ENCODE measurements at regions not wholly inside any gene's neighbourhood (a gene's known extent, or its start where the extent isn't known, plus 50 kb on each side); places are given as distances from the start of the nearest gene placed in this dataset.

DNA sequence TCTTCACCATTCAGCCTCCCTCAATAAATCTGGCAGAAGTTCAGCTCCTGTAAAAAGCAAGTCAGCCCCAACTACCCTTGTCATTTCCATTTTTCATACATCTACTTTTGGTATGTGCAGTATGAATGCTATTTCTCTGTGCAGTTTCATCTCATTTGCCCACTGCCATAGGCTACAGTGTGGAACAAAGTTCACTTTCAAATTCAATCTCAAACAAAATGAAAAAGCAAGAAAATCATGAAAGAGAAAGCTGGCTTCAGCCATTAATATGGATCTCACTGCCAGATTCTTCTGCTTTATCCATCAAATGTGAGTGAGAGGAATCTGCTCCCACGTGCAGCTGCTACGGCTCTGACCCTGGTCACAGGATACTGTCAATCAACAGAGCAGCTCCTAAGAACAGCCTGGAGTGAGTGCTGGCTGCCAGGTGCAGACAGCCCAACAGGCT lies 494.2 kb downstream of the ZNF608 start:
- DNase-seq (ENCODE audit: low spot score) (no peak), ATAC-seq (no peak)

DNA sequence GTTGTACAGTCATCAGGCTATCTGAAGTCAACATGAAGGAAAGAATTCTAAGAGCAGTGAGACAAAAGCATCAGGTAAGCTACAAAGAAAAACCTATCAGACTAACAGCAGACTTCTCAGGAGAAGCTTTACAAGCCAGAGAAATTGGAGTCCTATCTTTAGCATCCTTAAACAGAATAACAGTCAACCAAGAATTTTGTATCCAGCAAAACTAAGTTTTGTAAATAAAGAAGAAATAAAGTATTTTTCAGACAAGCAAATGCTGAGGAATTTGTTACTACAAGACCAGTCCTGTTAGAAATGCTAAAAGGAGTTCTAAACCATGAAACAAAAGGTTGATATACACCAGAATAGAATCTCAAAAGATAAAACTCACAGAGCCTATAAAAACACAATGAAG lies 501.2 kb downstream of the ZNF608 start:
- ATAC-seq = no peak

DNA sequence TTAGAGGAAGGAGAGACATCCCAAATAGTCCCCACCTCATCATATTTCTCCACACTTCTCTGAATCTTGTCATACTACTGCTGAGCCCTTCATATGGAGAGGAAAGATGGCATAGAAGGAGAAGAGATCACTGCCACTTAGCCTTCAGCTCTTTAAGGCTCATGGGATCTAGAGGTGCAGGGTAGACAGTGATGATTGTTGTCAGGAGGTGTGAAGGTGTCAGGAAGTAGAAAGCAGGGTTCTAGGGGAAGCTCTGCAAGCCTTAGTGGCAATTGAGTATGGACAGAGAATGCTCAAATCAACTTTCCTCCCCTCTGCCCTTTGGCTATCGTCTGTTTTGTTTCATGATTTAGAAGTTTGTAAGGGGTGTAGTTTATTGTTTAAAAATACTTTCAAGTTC lies 505.7 kb downstream of the ZNF608 start:
- DNase-seq (ENCODE audit: low spot score) = no peak

More for the DNA sequence above, 501.2 kb downstream of the ZNF608 start:
- no peak for DNase-seq (ENCODE audit: low spot score)

DNA sequence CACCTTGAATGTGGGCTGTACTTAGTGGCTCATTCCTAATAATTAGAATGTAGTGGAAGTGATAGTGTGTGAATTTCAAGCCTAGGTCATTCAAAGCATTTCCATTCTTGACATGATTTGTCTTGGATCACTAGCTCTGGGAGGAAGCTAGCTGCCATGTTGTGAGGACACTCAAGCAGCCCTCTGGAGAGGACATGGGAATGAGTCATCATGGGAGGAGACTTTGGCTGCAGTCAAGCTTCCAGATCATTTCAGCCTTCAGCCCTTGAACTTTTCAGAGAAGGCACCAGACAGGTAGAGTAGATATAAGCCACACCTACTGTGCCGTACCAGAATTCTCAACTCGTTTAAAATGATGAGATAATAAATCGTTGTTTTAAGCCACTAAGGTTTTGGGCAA lies 506.9 kb downstream of the ZNF608 start:
- DNase-seq (ENCODE audit: low spot score) (no peak), ATAC-seq (no peak)

More for the DNA sequence above, 505.7 kb downstream of the ZNF608 start:
- no peak for ATAC-seq

DNA sequence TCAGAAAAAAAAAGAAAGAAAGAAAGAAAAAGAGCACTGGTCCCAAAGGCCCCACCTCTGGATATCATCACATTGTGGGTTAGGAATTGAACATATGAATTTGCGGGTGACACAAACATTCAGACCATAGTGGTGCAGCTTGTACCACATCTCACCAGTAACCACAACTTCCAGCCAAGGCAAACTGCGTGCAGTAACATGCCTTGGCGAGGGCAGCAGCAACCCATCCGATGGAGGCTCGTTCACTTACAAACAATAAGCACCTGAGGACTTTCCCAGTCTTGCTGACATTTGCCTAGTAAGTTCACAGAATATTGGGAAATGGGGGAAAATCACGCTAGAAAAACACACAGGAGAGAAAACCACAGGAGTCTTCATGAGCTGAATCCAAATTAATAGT lies 508.1 kb downstream of the ZNF608 start:
- DNase-seq (ENCODE audit: low spot score) (no peak), ATAC-seq (no peak)

DNA sequence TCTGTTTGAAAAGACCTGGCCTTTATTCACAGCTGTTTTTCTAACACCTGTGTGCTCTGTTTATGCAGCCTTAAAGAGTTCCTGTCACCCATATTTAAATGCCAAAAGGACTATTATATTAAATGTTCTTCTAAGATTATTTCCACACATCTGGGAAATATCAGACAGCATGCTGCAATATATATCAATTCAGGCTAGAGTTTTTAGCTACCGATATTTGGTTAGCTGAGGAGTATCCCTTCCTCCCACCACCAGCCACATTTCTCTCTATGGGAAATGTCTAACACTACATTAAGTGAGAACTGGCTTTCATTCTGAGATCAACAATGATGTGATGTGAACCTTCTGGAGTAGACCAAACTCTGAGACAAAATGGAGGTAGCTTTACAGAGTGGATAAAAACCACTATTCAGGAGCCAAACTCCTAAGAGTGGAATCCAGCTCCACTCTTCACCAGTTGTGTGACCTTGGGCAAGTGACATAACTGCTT lies 509.2 kb downstream of the ZNF608 start:
- no peak for ATAC-seq
- no peak for DNase-seq (ENCODE audit: low spot score)

DNA sequence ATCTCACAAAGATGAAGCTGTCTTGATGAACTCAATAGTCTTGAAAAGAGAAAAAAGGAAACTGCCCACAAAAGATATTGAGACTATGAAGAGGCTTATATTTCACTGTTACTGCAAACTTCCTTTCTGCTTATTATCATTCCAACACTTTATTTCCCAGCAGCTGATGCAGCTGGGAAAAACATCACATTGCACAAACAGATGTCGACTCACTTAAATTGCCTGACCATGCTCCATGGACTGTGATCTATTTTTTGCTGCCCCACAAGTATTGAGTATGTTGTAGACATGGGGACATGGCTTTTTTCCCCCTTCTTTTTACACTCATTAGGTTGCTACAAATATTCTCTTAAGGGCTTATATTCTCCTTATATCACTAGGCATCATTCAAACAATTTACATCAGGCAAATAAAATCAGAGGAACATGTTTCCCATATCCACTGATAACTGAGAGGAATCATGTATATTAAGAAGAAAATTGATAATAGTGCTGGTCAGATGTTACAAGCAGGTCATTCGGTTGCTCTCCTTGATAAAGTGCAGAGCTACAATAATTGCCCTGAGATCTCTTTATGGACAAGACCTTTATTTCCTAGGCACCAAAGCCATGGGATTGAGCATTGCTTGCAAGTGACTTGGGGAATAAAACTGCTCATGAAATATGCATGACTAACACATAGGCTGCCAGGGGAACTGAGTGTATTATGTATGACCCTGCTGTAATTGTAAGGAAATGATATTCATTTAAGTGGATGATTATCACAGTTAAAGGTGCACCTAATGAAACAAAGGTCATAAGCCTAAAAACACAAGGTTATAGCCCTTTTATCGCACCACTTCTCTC lies 509.9 kb downstream of the ZNF608 start:
- no peak for ATAC-seq
- no peak for DNase-seq (ENCODE audit: low spot score)

DNA sequence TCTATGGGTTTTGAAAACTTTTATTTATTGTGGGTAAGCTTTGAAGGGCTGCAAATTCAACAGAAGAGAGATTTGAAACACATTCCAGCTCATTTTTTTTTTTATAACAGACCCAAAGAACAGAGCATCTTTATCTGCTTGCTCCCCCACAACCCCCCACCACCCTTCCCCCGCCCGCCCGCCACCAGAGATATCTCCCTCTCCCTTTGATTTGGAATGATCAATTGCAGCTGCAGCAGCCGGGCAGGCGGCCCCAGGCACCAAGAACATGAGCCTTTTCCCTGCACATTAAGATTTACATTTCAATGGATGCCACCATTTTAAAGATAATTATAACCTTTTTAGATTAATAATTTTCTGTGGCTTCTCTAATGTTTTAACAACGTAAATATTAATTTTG lies 510.9 kb downstream of the ZNF608 start:
- ATAC-seq = no peak
- DNase-seq (ENCODE audit: low spot score) = no peak

DNA sequence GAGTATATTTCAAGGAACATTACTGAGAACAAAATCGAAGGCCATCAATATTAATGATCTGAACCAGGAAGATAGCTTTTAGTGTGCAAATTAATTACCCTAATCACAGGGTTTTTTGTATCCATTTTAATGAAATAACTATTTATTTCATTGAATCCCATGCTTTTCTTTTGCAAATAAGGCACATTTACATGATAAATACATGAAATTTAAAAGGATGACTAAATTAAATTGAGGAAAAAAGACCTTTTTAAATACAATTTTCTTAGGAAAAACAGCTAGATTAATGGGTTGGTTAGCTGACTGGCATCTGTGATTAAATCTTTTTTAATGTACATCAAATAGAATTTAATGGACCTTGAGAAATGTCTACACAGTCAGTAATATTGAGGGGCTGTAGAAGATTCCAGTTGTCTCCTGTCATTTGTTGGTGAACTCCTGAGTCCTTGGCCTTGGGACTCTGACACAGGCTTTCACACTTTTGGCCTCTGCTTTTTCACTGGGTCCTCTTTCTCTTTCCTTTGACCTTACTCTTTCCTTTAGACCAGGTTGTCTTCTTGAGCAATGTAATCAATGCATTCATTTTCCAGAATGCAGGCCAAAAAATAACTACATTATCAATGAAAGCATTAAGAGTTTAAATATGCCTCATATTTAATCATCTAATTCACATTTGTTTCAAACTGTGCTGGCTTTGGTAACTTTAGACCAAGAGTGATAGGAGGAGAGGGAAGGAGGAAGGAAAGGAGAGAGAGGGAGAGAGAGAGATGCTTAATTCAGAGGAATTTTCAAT lies 511.5 kb downstream of the ZNF608 start:
- DNase-seq (ENCODE audit: low spot score) = no peak
- no peak for ATAC-seq

DNA sequence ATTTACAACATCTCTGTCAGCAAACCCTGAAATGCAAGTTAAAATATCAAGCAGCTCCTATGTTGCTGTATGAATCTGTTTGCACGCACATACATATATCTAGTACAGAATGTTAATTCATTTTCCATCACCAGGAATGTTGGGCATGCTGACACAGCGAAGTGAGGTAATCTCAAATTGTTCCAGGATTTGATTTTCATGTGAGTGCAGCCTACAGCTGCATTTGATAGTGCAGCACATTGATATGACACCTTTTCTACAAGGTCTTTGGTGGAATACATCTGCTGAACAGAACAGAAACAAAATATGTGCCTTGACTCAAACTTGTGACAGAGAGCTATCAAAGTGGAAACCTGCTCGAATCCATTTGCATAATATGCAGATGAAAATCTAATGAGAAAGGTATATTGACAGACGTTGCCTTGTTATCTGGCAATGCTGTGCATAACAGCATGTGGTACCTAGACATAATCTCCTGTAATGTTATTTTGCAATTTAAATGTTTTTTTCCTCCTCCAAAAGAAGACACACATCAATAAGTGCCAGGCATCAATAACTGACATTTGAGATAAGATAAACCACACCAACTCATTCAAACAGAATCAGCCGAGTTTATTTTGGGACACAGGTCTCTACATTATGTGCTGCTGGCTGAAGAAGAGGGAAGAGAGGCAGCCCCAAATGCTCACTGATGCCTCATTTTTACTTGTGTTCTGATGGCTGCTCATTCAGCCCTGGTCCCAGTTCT lies 512.2 kb downstream of the ZNF608 start:
- no peak for DNase-seq (ENCODE audit: low spot score)
- ATAC-seq = no peak

DNA sequence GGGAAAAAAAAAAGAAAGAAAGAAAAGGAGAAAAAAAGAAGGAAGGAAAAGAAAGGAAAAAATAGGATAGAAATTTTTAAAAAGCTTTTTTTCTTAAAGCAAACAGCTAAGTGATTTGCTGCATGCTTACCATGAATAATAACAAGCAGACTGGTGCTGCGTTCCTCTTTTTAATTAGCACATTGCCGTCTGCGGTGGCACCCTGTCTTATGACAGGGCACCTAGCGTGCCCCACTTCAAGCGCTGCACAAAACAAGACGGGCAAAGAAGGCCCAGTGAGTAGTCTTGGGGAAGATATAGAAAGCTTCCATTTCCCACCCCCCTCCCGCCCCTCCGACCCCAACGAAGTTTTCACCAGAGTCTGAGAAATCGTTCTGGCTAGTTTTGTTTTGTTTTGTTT lies 513.9 kb downstream of the ZNF608 start:
- ATAC-seq (no peak), DNase-seq (ENCODE audit: low spot score) (no peak)

DNA sequence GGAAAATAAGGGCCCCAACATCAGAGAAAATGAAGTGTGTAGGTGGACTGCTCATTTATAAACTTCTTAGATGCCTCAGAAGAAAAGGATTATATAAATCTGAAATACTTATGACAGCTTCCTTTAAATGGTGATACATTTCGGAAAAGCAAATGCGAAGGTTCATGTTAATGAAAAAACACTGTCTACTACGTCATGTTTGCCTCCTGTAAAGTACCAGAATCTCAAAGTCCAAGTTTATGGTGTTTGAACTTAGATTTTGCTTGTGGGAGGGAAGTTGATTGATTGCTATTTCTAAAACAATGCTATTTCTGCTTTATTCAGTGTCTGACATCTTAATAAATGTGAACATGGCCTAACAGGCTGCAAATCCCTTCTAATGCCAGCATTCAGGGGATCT lies 514.6 kb downstream of the ZNF608 start:
- ATAC-seq (no peak), DNase-seq (ENCODE audit: low spot score) (no peak)

DNA sequence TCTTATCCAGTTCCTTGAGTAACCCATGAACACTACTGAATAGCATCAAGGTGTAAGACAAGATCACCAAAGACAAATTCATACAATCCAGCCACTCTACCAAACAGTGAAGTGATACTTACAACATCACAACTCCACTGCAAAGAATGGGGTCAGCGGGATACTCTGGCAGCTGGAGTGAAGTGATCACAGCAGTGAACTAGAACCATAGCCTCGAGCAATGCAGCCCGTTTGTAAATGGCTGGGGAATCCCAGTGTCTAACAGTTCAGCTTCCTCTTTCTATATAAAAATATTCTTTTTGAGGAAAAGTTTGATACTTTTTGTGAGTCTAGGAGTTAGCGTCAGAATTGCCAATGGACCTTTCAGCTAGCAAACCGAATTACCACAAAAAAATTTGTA lies 515.2 kb downstream of the ZNF608 start:
- ATAC-seq (no peak), DNase-seq (ENCODE audit: low spot score) (no peak)

DNA sequence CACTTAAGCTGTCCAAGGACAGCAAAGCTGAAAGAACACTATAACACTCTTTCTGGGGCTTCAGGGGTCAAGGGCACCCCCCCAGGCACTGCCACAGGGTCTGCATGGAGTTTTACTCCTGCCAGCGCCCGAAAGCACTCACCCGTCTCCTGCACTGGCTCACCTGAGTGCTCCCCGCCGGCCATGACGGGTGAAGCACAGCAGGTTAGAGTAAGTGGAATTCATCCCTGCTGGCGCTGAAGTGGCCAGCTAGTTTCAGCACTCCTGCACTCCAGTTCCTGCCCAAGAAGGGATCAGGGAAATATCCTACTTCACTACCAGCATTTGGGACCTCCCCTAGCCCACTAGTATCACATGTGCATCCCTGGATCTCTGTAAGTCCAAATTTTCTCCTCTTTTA lies 516.0 kb downstream of the ZNF608 start:
- ATAC-seq = no peak

DNA sequence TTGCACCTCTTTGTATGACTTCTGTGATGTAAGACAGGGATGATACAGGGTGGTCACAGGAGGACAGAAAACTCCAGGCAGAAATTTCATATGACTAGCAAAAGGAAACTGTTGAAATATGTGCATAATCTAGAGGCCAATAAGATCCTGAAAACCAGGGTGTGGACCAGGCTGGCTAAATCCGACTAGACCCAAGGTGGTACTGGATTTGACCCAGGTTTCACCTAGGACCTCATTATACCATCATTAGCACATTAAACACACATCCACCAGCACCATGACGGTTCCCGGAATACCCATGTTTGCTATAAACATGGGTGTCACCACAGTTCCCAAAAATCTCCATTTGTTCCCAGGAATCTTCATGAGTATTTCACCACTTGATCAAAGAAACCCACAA lies 517.1 kb downstream of the ZNF608 start:
- no peak for DNase-seq (ENCODE audit: low spot score)
- ATAC-seq = no peak

More for the DNA sequence above, 516.0 kb downstream of the ZNF608 start:
- no peak for DNase-seq (ENCODE audit: low spot score)

DNA sequence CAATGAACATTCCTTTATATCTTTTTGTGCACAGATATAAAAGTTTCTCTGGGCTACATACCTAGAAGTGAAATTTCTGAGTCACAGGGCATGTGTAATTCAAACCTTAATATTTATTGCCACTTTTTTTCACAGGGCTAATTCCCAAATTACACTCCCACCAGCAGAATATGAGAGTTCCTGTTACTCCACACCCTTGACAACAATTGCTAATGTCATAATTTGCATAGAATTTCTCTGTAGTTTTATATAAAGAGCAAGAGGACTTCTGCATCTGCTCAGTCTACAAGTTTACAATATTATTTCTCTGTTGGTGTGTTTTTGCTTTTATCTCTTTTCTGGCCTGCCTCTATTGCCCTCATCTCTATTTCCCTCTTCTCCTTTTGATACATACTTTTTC lies 518.5 kb downstream of the ZNF608 start:
- DNase-seq (ENCODE audit: low spot score) = no peak
- no peak for ATAC-seq

DNA sequence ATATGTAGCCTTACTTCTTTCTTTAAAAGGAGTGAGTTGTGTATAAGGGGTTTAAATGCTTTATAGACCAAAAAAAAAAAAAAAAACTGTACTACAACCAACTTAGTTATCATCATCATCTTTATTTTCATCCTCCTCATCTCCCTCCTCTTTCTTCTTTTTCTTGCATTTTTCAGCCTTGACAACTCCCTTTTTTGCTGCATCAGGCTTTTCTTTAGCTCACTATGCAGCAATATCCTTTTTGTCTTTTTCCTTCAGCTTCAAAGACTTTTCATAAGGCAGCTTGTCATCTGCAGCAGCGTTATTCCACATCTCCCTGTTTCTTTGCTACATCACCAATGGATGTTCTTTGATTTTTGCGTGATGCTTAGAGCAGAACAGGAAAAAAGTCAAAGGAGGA lies 526.0 kb downstream of the ZNF608 start:
- DNase-seq (ENCODE audit: low spot score) (no peak), ATAC-seq (no peak)

DNA sequence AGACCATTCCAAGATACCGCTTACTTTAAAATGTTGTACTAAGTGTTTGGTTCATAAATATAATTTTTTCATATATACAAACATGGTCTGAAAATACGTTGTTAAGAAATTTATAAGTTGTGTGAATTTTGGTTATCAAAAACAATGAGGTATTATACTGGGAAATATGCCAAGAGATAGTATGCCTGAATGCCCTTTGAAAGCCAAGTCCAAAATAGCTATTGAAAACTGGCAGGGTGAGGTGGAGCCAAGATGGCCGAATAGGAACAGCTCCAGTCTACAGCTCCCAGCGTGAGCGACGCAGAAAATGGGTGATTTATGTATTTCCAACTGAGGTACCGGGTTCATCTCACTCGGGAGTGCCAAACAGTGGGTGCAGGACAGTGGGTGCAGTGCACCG lies 533.5 kb downstream of the ZNF608 start:
- DNase-seq (ENCODE audit: low spot score) (no peak), ATAC-seq (no peak)

DNA sequence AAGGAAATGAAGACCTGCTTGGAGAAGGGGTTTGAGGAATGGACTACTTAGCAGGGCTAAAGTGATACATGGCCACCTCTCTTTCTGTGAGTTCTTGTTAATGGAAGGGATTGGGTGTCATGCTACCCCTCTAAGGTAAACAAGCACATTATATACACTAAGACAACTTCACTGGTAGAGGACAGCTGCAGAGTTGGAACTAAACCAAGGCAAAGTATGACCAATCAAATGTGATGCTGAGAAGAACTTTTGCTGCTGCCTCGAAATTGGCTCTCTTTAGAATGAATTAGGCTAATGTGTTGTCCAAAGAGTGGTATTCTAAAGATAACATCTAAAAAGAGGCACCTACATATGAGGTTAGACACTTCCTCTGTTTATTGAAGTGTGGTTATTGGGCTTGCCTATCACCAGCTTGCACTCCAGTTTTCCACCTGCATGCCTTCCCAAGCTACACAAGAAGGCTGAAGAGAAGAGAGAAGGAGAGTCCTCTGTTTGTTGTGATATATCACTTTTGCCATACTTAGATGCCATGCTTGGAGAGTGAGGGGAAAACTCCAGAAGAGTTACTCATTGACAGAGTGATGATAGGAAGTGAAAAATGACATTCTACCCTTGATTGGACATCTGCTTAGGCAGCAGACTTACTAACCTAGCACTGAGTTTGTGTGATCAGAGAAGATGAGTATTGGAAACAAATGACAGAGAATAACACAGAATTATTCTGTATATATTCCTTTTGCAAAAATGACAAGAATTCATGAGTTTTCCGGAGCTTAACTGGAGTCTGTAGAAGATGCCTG lies 536.1 kb downstream of the ZNF608 start:
- no peak for DNase-seq (ENCODE audit: low spot score)

DNA sequence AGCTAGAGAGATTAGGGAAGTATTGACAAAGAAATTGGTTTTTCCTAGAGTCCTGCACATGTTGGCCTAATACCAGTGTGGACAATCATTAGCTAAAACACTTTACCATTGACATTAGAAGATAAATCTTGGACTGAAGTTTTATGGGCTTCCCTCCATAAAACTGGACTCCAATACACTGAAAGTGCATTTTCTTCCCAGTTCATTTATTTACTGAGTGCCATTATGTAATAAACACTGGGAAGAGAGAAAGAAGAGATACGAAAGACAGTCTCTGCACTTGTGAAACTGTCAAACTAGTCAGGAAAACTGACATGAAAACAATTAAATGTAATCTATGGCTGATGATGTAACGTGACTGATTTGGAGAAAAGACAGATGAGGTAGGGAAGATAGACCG lies 539.3 kb downstream of the ZNF608 start:
- DNase-seq (ENCODE audit: low spot score) (no peak), ATAC-seq (peak; percentile 39)

More for the DNA sequence above, 536.1 kb downstream of the ZNF608 start:
- ATAC-seq = no peak
